GM20000 (cell line): ENCODE measurements at regions not wholly inside any gene's neighbourhood (a gene's known extent, or its start where the extent isn't known, plus 50 kb on each side); places are given as distances from the start of the nearest gene placed in this dataset.

Source experiments
- DNase-seq: peaks from one replicate; pipeline ENCODE4 v3.0.0; 2012; ENCODE audit warnings: low spot score
- CTCF ChIP-seq: IDR thresholded peaks from 2 replicates; pipeline ENCODE4 v1.5.1; 2012; ENCODE audit warnings: mild to moderate bottlenecking, control low read depth; ENCODE audit errors: extremely low read depth, missing control alignments

GRCh38 chr5:157930710-157931109 lies 71.8 kb upstream of the CLINT1 start:
- no peak for TF ChIP-seq CTCF

DNA sequence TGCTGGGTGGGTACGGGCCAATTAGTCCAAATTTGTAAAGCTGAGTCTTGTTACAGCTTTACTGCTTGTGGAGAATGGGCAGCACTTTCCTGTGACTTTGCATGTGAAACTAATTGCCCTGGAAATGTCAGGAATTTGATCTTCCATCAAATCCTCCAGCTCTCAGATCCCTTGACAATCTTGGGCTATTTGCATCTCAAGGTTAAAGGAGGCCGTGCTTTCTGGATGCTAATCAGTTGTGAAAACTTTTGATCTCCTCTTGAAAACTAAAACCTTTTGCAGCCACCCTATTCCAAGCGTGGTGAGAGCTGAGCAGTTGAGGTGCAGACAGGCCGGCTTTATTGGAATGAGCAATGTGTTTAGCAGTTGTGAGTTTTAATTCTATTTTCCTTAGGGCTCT lies 68.0 kb upstream of the CLINT1 start:
- DNase-seq, result no peak
- no peak for TF ChIP-seq CTCF

More at GRCh38 chr5:157930710-157931109, 71.8 kb upstream of the CLINT1 start:
- DNase-seq, result no peak

DNA sequence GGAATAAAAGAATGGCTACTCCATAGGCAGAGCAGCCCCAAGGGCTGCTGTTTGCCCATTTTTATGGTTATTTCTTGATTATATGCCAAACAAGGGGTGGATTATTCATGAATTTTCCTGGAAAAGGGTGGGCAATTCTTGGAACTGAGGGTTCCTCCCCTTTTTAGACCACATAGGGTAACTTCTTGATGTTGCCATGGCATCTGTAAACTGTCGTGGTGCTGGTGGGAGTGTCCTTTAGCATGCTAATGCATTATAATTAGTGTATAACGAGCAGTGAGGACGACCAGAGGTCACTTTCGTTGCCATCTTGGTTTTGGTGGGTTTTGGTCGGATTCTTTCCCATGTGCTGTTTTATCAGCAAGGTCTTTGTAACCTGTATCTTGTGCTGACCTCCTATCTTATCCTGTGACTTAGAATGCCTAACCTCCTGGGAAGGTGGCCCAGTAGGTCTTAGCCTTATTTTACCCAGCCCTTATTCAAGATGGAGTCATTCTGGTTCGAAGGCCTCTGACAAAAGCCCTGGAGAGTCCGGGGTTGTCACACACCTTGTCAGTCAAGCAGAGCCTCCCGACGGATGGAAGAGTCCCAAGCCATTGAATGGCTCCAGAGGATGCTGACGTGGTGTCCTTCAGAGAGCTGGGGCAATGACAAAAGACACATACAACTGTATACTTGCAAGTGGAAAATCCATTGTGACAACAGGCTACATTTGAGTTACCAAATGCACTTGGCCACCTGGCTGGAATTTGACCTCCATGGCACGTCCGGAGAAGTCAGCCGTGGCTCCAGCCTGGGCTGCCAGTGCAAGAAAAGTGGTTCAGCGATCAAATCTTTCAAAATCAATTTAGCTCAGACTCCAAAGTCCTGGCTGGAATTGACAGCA lies 67.1 kb upstream of the CLINT1 start:
- DNase-seq, result no peak
- TF ChIP-seq CTCF, result no peak

DNA sequence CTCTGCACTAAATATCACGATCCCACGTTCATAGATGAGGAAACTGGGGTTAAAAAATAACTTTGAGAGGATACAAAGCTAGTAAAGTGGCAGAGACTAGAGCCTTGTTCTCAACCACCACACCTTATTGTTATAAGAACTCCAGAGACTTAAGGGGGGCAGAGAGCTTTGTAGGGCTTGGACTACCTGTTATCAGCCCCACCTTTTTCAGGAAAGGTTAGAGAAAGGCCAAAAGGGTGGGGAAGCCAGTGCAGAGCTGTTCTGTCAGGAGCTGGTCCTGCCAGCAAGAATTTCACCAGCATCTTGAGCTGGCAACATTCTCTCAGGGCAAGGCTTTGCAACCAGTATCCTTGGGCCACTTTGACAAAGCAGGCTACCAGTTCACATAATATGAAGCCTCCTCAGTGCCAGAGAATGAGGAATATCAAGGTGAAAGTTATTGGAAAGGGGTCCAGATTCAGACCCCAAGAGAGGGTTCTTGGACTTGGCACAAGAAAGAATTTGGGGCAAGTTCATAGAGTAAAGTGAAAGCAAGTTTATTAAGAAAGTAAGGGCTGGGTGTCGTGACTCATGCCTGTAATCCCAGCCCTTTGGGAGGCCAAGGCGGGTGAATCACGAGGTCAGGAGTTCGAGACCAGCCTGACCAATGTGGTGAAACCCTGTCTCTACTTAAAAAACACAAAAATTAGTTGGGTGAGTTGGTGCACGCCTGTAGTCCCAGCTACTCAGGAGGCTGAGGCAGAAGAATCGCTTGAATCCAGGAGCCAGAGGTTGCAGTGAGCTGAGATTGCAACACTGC lies 66.2 kb upstream of the CLINT1 start:
- no peak for TF ChIP-seq CTCF
- DNase-seq, result no peak

- DNase-seq, result no peak
- no peak for TF ChIP-seq CTCF
Measured at GRCh38 chr5:157924490-157924889, 65.5 kb upstream of the CLINT1 start.

- TF ChIP-seq CTCF, result no peak
- no peak for DNase-seq
Measured at GRCh38 chr5:157923765-157924164, 64.8 kb upstream of the CLINT1 start.

GRCh38 chr5:157922026-157922425 lies 63.1 kb upstream of the CLINT1 start:
- DNase-seq, result no peak

More at GRCh38 chr5:157922026-157922425, 63.1 kb upstream of the CLINT1 start:
- TF ChIP-seq CTCF, result no peak
